Breast epithelium (tissue), 3 donors: ENCODE measurements at regions not wholly inside any gene's neighbourhood (a gene's known extent, or its start where the extent isn't known, plus 50 kb on each side); places are given as distances from the start of the nearest gene placed in this dataset.
"Not testable (repeated sequence)": the region's sequence is repeated elsewhere in the genome, so short reads cannot be mapped to it uniquely, and the experiment has no call there.

Experiments
- POLR2A ChIP-seq: fragments of 450-650 bp; IDR thresholded peaks from one replicate; pipeline ENCODE4 v1.6.1; 2016; ENCODE audit warnings: antibody characterized with exemption, mild to moderate bottlenecking, moderate library complexity
- POLR2AphosphoS5 ChIP-seq, 3 donors: sonication (generic); formaldehyde crosslinking; IDR thresholded peaks; one replicate each; pipeline ENCODE4 v1.6.1; 2017; ENCODE audit warnings: antibody characterized with exemption in 3 of 3
- TF ChIP-seq, protein P1 (sequence below), 3 donors: fragments of 450-650 bp; IDR thresholded peaks; one replicate each; pipeline ENCODE4 v1.5.1; 2016 to 2017; ENCODE audit warnings: antibody characterized with exemption in 3 of 3, mild to moderate bottlenecking in 3 of 3, moderate library complexity in 3 of 3

DNA sequence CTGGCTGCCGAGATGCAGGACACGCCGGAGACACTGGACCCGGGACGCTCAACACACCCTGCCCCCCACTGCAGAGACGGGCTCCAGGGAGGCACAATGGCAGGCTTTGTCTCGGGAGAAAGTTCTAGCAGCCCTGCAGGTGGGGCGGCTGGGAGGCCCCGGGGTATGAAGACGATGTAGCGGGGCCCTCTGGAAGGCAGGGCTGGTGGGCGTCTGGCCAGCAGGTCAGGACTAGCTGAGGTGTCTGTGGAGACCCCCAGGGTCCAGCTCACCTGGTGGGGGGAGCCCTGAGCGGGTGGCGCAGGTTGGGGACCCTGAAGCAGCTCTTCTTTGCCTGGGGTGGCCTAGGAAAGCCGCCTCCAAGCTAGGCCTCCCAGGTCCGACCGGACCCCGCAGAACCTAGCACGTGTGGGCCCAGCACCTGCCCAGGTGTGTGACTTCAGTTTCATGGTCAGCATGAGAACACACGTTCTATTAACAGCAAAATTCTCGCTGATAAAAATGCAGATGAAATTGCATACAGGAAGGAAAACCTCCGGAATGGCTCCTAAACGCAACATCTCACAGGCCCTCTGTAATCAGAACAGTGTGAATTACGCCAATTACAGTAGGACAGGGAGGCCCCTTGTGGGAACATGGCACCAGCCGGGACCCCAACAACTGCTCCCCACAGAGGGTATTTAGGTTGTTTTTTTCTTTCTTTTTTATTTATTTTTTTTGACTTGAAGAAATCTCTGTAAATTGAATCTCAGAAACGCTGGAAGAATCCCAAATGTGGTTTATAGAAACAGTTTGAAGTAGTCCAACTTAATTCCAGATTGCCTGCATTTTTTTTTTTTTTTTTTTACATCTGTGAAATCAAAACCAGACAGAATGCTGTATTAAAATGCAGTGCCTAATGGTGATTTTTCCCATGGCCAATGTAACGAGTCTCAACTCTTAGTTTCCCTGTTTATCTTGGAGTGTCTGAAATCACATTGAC lies 195.6 kb upstream of the ZNF469 start:
- TF ChIP-seq, protein P1, sequence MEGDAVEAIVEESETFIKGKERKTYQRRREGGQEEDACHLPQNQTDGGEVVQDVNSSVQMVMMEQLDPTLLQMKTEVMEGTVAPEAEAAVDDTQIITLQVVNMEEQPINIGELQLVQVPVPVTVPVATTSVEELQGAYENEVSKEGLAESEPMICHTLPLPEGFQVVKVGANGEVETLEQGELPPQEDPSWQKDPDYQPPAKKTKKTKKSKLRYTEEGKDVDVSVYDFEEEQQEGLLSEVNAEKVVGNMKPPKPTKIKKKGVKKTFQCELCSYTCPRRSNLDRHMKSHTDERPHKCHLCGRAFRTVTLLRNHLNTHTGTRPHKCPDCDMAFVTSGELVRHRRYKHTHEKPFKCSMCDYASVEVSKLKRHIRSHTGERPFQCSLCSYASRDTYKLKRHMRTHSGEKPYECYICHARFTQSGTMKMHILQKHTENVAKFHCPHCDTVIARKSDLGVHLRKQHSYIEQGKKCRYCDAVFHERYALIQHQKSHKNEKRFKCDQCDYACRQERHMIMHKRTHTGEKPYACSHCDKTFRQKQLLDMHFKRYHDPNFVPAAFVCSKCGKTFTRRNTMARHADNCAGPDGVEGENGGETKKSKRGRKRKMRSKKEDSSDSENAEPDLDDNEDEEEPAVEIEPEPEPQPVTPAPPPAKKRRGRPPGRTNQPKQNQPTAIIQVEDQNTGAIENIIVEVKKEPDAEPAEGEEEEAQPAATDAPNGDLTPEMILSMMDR (IDR thresholded peaks at IDR 0.05) = not testable (repeated sequence)
- not testable (repeated sequence) for TF ChIP-seq POLR2A; POLR2AphosphoS5 (IDR thresholded peaks at IDR 0.05)
